ENCODE measurements at regions not wholly inside any gene's neighbourhood (a gene's known extent, or its start where the extent isn't known, plus 50 kb on each side); places are given as distances from the start of the nearest gene placed in this dataset.

DNA sequence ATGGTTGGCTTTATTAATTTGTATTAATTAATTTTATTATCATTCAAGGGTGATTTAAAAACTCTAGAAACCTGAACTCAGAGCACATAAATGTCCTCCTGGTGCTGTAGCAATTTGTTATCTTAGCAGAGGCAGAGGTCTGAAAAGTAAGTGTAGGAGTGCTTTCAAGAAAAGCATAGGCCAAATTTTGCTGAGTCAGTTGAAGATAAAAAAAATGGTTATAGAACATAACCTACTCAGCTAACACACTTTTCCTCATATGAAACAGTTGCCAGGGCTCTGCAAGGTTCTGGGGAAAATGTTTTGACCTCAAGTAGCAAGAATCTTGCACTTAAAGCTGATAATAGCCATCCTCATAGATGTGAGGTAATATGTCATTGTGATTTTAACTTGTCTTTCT lies 53.5 kb upstream of the CHODL start:
- no peak for DNase-seq

DNA sequence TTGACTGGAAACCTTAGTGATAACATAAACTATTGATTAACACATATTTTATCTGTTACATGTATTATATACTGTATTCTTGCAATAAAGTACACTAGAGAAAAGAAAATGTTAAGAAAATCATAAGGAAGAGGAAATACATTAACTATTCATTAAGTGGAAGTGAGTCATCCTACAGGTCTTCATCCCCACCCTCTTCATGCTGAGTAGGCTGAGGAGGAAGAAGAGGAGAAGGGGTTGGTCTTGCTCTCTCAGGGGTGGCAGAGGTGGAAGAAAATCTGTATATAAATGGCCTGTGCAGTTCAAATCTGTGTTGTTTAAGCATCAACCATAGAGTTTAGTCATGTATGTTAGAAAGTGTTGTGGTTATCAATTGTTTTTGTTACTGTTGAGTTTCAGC lies 66.1 kb upstream of the CHODL start:
- no peak for DNase-seq

DNA sequence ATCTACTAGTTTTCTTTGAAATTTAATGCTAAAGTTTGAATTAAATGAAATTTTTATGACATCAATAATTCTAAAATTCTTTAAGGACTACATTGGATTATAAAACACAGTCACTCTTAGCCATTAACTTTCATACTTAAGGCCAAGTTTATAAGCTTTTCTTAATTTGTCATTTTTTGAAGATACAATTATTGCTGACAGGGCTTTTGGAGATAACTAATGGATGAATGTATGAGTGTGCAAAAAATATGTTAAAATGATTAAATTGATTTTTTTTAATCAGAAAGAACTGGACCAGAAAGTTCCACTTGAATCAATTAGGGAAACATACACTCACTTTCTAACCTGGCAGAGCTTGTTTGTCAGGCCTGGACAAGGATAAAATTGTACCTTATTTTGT lies 70.3 kb upstream of the CHODL start:
- DNase-seq: no peak

DNA sequence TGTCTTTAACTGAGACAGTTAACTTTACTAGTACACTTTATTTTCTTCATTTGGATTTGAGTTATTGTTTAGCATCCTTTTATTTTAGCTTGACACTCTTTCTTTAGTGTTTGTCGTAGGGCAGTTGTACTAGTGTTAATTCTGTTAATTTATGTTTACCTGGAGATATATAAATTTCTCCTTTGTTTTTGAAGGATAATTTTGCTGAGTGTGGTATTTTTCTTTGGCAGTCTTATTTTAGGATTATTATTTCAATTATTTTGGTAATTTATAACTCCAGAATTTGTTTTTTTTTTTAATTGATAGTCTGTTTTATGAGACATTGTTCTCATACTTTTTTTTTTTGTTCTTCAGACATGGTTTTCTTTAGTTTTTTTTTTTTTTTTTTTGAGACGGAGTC lies 73.8 kb upstream of the CHODL start:
- DNase-seq: no peak

DNA sequence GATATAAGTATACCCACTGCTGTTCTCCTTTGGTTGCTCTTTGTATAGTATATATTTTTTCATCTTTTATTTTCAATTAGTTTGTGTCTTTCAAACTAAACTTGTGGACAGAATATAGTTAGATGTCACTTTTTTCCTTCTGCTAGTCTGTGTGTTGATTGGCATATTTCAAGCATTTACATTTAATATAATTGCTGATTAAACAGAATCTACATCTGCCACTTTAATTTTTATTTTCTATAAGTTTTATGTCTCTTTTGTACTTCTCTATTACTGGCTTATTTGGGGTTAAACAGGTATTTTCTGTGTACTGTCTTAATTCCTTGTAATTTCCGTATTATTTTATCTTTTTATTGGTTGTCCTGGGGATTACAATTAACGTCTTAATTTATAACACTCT lies 74.4 kb upstream of the CHODL start:
- no peak for DNase-seq

DNA sequence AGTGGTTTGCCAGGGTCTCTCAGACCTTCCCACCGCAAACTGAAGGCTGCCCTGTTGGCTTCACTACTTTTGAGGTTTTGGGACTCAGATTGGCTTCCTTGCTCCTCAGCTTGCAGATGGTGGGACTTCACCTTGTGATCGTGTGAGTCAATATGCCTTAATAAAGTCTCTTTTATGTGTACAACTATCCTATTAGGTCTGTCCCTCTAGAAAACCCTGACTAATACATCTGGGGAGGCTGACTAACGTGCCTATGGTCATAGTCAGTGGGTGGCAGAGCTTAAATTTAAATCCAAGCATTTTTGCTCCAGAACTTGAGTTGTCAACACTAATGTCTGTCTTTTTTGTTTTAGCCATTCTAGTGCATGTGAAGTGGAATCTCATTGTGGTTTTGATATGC lies 76.5 kb upstream of the CHODL start:
- no peak for DNase-seq

DNA sequence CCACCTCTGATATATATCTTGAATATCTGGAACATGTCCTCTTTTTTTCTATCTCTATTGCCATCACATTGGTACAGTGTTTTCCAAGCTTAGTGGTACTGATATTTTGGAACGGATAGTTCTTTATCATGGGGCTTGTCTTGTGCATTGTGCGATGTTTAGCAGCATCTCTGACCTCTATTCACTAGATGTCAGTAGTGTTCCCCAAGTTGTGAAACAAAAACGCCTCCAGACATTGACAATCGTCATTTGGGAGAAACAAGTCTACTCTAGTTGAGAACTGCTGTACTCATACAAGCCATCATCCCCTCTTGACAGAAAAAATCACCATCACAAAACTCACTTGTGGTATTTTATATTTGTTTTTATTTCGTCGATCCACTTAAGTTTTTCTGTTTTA lies 79.7 kb upstream of the CHODL start:
- DNase-seq: peak in 1 of 2 experiments; percentile 28

DNA sequence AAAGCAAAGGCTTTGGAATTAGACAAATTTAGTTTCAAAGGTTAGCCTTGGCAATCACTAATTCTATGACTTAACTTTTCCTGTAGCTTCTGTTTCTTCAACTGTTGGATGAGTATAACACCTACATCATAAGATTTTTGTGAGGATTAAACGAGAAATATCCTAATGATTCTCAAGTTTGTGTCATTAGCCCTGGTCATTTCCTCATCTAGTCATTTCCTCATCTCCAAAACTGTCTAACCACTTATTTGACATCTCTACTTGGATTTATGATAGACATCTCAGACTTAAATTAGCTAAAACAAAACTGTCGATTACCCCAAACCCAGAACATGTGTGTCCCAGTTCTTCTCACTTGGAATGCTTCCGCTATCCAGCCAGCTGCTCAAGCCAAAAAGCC lies 80.2 kb upstream of the CHODL start:
- no peak for DNase-seq

DNA sequence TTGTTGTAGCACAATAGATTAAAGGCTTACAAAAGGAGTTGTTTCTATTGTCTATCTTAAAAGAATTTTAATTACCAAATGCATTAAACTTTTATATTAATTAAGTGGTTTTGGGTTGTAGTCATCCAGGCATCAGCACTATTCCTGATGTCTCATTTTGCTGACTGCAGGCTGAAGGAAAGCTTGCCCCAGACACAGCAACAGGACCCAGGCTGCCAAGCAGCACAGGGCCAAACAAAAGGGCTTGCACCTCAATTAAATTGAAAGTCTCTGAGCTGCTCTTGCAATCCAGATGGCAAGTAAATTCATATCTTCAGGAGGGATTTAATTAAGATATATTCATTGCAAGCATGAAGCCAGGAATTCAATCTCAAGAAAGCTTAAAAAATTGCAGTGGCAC lies 80.7 kb upstream of the CHODL start:
- peak in 1 of 2 experiments; percentile 61 for DNase-seq

DNA sequence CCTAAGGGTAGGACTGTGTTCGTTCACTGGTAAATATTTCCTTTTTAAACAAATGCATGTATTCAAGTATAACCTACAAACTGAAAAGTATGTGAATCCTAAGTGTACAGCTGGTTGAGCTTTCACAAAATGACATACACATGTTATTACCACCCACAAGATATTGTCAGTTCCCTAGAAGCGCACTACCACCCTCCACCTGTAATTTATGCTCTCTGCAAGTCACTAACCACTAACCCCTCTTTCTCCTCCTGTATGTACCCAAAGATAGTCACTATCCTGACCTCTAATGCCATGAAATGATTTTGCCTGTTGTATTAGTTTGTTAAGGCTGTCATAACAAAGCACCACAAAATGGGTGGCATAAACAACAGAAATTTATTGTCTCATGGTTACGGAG lies 82.8 kb upstream of the CHODL start:
- DNase-seq: no peak

DNA sequence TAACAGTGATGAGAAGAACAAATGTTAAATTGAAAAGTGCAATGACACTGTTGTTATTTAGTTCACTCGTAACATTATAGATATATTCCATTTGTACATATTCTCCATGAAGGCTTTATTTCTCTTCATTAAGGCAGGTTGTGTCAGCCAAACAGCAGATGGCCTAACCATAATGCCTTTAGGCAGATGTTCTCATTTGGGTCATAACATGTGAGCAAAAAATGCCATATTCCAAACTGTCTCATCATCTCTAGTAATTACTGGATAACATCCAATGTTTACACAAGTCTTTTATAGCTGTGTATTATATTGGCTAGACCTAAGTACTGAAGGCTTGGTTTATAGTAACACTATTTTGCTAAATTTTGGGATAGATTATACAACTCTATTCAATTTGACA lies 87.2 kb upstream of the CHODL start:
- DNase-seq: peak; percentile 82 to 94

DNA sequence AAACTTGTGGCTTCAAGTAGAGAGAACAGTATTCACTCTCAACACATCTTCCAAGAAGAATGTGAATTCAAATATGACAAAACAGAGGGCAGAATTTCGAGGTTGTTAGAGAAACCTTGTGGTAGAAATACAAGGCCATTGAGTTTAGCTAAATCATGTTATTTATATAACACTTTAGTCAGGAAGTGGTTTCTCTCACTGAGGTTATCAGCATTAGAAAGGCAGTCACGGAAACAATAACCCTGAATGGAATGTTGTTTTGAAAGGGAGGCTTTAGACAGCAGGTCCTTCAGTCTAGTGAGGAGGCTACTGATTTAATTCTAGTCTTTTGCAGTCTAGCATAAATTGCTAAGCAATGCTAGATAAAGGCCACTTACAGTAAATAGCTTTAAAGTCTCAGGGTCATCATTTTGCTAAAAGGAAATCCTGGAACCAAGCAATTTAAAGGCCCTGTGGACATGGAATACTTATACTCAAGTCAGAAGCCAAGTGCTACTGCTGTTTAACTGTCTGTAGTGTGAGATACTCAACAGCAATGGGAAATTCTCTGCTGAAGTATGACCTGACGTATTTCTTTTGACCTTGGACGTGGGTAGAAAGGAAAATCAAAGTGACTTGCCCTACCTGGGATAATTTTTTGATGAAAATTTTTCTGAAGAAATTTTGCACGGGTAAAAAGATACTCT lies 89.0 kb upstream of the CHODL start:
- no peak for DNase-seq

DNA sequence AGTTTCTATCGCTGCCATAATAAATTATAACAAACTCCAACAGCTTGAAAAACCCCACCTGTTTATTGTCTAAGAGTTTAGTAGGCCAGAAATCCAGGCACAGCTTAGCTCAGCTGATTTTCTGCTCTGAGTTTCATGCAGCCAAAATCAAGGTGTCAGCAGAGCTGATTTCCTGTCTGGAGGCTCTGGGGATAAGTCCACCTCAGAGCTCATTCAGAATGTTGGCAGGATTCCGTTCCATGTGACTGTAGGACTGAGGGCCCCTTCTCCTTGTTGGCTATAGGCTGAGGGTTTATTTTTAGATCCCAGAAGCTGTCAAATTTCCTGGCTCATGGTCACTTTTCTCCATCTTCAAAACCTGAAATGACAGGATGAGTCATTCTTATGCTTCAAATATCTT lies 91.6 kb upstream of the CHODL start:
- DNase-seq: peak; percentile 72 to 94

DNA sequence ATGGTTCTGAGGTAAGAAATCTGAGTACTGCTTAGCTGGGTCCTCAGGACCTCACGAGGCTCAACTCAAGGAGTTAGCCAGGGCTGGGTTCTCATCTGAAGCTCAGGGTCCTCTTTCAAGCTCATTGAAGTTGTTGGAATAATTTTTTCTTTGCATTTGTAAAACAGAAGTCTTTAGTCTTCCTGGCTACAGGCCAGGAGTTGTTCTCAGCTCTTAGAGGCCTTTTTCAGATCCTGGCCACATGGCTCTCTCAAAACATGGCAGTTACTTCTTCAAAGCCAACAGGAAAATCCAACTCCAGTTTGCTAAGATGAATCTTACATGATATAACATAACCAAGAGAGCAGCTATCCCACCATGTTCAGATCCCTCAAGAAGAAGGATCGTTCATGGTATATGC lies 92.3 kb upstream of the CHODL start:
- DNase-seq: peak in 1 of 2 experiments; percentile 21

DNA sequence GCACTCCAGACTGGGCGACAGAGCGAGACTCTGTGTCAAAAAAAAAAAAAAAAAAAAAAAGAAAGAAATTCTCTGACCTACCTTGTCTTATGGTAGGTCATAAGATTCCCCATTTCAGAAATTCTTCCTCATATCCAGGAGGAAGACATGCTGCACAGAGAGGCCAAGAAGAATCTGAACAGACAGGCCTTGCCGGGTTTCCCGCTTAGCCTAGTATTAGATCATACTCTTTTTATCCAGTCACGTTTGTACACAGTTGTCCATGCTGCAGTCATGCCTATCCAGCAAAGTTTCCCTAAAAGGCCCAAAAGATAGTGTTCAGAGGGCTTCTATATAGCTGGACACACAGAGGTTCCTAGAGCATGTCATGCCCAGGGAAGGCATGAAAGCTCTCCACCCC lies 93.6 kb upstream of the CHODL start:
- no peak for DNase-seq

DNA sequence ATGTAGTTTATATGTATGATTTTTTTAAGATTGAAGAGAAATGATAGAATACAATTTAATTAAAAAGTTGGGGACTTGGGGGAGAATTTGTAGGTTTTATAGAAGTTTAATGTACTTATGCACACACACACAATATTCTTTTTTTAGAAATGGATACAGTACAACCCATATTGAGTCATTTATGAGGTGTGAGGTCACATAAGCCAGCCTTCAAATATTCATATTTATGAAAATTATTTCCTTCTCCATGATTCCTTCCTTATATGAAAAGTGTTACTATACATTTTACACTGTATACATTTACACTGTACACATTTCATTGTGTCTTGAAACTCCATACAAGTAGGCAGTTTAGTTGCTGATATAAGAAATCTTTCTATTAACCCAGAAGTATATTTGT lies 96.2 kb upstream of the CHODL start:
- no peak for DNase-seq

DNA sequence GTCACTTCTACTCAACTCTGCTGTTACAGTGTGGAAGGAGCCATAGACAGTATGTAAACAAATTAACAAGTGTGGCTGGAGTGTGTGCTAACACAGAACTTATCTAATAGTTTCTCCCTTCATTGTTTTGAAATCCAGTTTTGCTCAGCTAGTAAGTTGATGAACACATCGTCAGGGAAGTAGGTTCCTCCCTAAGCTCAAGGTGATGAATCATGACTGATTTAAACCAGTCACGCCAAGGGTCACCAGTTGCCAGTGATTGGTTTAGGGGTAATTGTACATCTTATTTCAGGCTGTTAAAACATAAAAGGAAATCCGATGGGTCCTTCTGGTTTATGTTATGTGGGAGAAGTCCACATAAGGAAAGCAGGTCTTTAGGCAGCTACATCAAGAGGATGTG lies 97.0 kb upstream of the CHODL start:
- no peak for DNase-seq

DNA sequence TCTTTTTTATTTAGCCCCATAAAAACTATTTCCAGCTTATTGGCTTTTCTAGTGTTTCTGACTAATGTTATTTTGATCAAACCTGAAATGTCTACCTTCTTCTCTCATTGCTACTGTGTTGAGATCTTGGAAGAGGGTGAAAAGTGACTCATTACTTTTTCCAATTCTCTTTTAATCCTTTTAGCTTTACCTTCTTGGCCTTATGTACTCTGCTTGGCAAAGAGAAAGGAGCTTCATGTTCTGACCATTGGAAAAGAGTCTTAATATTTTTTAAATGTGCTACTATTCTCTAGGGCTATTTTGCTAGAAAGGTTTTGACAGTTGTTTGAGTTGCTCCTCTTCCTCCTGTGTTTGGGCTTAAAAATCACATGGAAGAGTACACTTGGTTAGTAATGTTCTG lies 97.8 kb upstream of the CHODL start:
- no peak for DNase-seq

DNA sequence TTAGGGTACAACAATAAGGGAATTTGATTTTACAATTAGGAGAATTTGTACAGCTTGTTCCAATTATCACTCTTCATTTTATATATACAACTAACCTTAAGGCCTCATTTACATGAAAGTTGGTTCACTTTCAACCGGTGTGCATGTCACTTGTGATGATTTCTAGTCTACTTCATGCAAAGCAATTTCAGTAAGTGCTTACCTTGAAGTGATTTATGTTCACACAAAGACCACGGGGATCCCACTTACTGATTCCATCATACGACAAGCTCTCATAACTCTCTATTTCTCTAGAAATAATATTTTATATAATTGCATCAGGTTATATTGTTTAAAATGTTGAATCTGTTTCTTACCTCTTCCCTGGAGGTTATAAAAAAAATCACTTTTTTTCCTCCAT lies 100.3 kb upstream of the CHODL start:
- DNase-seq: no peak

DNA sequence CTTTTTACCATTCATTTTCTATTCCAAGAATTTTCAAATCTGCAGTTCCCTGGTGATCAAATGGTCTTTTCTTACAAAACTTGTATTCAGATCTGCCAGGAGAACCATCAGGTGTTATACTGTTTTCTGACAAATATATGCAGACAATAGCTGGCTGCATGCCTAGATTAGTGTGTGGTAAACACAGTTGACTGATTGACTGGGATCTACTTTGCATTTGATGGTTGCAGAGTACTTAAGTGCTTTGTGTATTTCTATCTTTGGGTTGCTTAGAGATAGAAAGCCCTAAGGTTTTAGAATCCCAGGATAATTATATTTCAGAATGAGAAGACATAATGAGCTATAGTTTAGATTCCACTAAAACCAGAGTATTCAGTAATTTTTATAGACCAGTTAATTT lies 102.0 kb upstream of the CHODL start:
- DNase-seq: no peak

DNA sequence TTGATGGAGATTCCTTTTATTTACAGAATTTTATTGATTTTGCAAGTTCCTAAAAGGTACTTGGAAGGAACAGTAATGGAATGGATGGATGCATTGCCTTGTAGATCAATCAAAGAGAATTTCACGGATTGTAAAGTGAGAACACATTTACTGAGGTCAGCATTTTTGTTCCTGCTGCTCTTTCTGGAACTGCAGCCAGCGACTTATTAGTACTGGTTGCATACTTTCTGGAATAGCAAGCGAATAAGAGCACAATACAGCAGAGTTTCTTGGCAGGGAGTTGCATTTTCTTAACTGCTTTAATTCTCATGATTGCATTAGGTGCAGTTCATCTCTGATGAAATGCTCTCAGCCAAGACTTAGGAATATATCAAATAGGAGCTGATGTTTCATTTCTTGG lies 106.1 kb upstream of the CHODL start:
- DNase-seq: peak; percentile 30 to 81

DNA sequence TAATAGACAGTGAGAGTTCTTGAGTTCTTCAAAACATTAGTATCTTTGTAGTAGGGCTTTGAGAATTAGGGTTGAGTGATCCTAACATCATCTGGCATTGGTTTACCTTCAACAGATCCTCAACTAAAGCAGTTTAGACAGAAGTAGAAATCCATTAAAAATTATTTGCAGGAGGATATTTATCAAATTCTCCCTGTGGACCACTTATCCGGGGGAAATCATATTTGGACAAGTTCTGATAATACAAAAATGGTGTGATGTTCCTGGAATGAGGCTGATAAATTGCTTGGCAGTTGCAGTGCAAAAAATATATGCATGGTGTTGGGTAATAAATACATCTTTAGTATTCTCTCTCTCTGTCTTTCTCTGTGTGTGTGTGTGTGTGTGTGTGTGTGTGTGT lies 115.1 kb upstream of the CHODL start:
- no peak for DNase-seq

DNA sequence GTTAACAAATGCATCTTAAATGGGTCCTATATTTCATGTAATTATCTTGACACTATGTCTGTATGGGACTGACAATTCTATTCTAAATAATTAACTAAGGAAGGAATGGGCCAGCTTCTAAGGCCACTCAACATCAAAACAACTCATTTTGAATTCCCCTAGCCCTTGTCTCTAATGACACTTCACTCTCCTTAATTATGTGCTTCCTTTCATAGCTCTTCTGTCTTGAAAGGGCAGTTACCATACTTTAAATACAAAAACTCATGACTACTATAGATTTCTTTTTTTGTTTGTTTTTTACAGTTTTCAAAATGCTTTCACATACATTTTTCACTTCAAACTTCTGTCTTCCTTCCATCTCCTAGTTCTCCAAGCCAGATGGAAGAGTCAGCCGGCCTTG lies 126.1 kb upstream of the CHODL start:
- DNase-seq: no peak

DNA sequence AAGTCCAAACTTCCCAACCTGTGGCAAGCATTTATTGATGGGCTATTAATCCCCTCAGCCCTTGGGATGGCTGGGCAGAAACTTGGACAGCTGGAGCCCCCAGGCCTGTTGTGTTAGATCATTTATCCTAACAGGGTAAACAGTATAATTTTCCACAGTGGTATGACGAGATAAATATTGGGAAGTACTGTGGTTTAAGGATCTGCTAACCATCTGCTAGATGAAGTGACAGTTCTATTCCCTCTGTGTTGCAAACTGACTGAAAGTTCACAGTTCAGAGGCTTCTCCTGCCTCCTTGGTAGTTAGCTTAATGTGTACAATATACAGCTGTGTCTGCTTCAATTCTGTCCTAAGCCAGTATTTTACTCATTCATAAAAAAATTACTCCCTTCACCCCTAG lies 127.5 kb upstream of the CHODL start:
- no peak for DNase-seq

DNA sequence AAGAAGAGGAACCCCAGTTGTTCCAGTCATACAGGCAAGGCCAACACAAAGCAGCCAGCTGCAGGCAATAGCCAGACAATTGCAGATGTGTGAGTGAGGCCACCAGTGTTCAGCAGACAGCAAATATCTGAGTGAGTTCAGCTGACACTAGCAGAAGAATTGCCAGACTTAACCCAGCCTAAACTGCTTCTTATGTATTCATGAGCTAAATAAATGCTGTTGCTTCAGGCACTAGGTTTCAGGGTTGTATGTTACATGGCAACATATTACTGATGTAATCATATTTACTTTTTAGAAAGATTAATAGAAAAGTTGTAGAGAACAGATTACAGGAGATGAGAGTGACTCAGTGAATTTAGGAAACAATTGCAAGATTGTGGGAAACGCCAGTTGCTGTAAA lies 129.8 kb upstream of the CHODL start:
- no peak for DNase-seq

DNA sequence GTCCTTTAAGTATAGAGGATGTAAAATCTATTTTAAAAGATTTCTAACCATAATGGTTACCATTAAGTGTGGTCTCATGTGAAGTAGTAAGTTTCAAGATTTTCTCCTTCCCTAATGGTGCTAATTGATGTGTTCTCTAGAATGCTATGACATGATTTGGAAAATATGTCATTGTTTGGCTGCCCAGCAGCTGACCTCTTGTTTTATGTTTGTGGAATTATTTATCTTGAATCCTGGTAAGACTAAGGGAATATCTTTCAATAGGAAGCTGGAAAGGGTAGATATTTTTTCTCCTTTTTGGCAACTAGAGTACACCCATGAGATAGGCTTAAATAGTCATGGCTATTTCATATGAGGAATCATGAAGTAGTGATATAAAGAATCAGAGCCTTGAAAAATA lies 139.8 kb upstream of the CHODL start:
- DNase-seq: no peak
